ENCODE measurements at regions not wholly inside any gene's neighbourhood (a gene's known extent, or its start where the extent isn't known, plus 50 kb on each side); places are given as distances from the start of the nearest gene placed in this dataset.

DNA sequence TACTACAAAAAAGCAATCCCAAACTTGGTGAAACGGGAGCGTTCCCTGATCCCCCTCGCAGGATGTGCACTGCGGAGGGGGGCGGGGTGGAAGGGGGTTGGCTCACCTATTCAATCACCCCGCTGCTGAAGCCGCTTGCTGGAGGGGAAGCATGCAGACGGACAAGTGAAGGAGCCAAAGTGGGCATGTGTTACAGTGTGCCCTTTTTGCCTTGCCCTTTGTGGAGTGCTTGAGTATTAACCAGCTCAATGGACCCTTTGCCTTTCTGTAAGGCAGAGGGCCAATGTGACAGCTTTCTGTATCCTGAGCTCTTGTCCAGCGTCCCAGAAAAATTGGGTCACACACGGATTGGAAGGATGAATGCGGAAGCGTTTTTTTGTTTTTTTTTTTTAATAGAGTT, 348.9 kb upstream of the NPSR1 start (continued):
- TF ChIP-seq, protein P1, sequence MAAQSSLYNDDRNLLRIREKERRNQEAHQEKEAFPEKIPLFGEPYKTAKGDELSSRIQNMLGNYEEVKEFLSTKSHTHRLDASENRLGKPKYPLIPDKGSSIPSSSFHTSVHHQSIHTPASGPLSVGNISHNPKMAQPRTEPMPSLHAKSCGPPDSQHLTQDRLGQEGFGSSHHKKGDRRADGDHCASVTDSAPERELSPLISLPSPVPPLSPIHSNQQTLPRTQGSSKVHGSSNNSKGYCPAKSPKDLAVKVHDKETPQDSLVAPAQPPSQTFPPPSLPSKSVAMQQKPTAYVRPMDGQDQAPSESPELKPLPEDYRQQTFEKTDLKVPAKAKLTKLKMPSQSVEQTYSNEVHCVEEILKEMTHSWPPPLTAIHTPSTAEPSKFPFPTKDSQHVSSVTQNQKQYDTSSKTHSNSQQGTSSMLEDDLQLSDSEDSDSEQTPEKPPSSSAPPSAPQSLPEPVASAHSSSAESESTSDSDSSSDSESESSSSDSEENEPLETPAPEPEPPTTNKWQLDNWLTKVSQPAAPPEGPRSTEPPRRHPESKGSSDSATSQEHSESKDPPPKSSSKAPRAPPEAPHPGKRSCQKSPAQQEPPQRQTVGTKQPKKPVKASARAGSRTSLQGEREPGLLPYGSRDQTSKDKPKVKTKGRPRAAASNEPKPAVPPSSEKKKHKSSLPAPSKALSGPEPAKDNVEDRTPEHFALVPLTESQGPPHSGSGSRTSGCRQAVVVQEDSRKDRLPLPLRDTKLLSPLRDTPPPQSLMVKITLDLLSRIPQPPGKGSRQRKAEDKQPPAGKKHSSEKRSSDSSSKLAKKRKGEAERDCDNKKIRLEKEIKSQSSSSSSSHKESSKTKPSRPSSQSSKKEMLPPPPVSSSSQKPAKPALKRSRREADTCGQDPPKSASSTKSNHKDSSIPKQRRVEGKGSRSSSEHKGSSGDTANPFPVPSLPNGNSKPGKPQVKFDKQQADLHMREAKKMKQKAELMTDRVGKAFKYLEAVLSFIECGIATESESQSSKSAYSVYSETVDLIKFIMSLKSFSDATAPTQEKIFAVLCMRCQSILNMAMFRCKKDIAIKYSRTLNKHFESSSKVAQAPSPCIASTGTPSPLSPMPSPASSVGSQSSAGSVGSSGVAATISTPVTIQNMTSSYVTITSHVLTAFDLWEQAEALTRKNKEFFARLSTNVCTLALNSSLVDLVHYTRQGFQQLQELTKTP (IDR thresholded peaks at IDR 0.05; ENCODE audit: low read depth in 1 of 2, partially characterized antibody in 2 of 2) = no peak
- TF ChIP-seq PHF21A (IDR thresholded peaks at IDR 0.05; ENCODE audit: borderline replicate concordance, low read depth) = no peak
- TF ChIP-seq MCM3 (IDR thresholded peaks at IDR 0.05) = no peak
- no peak for TF ChIP-seq JUNB (CRISPR knock-in tag; conservative IDR thresholded peaks at IDR 0.05)

DNA sequence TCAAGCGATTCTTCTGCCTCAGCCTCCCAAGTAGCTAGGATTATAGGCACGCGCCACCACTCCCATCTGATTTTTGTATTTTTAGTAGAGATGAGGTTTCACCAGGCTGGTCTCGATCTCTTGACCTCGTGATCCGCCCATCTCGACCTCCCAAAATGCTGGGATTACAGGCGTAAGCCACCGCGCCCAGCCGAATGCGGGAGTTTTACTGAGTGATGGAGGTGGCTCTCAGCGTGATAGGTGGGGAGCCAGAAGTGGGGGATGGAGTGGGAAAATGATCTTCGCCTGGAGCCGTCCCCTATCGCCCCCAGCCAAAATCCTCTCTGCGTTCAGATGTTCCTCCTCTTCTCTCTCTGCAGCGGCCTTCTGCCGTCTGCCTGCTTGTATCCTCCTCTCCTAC, 348.4 kb upstream of the NPSR1 start:
- POLR2A ChIA-PET = no interaction called here
- CTCF ChIA-PET (ENCODE audit: low intra/inter-chr PET ratio) = no interaction called here
- Histone ChIP-seq H3K4me1 (replicated peaks in 1 of 2; ENCODE audit: control insufficient read depth in 2 of 2, insufficient read depth in 2 of 2, low read length in 2 of 2) (no peaks in the 10 kb centered on the region), H4K20me1 (replicated peaks; ENCODE audit: control insufficient read depth, insufficient read depth, low read length) (no peaks in the 10 kb centered on the region), H3K27me3 (ENCODE audit: control insufficient read depth in 2 of 2, insufficient read depth in 2 of 2, low read length in 2 of 2) (no peaks in the 10 kb centered on the region), H3K9me1 (ENCODE audit: control insufficient read depth, insufficient read depth, low read length) (no peaks in the 10 kb centered on the region), H3K36me3 (ENCODE audit: control insufficient read depth, insufficient read depth, low read length) (no peaks in the 10 kb centered on the region), H3K4me3 (no peak overlapping the region), H3K9me3 (replicated peaks; ENCODE audit: control insufficient read depth, insufficient read depth, low read depth, low read length) (0 out of 2 replicates have a peak, but pooled peaks cover 1% of the 10 kb centered on the region), H3K27ac (ENCODE audit: extremely low read depth, low read depth, low read length) (no peak overlapping the region), H3K9ac (ENCODE audit: insufficient read depth in 1 of 2, low read depth in 2 of 2, low read length in 2 of 2) (no peak overlapping the region), H3K79me2 (ENCODE audit: control insufficient read depth, insufficient read depth, low read length) (no peaks in the 10 kb centered on the region), H3K4me2 (ENCODE audit: insufficient read depth, low read length) (no peak overlapping the region), H2AFZ (ENCODE audit: low read depth, low read length) (no peak overlapping the region)
- BruUV-seq (replicated peaks) = no TSS peak
- WGBS (ENCODE audit: insufficient coverage, low coverage, missing lambda C conversion rate) = under 1% methylated on average over 17 of the region's 19 CpGs
- intact Hi-C loops (cut with micrococcal nuclease) (no loop called here), in situ Hi-C loops (cut with MboI) (no loop called here)
- FAIRE-seq (no peak), DNase-seq (ENCODE audit: extremely low read depth in 1 of 4, low spot score in 3 of 4) (no peak), ATAC-seq (no peak)
- no peak for TF ChIP-seq U2AF1 (optimal IDR thresholded peaks at IDR 0.05; ENCODE audit: low read depth, low read length)
- no peak for TF ChIP-seq NCOA2 (IDR thresholded peaks at IDR 0.05; ENCODE audit: partially characterized antibody in 2 of 2)
- TF ChIP-seq ZNF134 (CRISPR knock-in tag; conservative IDR thresholded peaks at IDR 0.05) = no peak
- no peak for TF ChIP-seq JUND (IDR thresholded peaks at IDR 0.05; ENCODE audit: borderline replicate concordance, low read depth, low read length)
- no peak for TF ChIP-seq JUND (tag; IDR thresholded peaks at IDR 0.05; ENCODE audit: borderline replicate concordance, low read depth, low read length)
- TF ChIP-seq PHTF2 (CRISPR knock-in tag; IDR thresholded peaks at IDR 0.05) = no peak
- no peak for TF ChIP-seq MAFF (IDR thresholded peaks at IDR 0.05; ENCODE audit: low read length)
- TF ChIP-seq NFE2L1 (tag; IDR thresholded peaks at IDR 0.05; ENCODE audit: borderline replicate concordance, low read depth) = no peak
- TF ChIP-seq TCFL5 (CRISPR knock-in tag; conservative IDR thresholded peaks at IDR 0.05) = no peak
- no peak for TF ChIP-seq FOXM1 (IDR thresholded peaks at IDR 0.05; ENCODE audit: low read depth)
- no peak for TF ChIP-seq FOXM1 (CRISPR knock-in tag; IDR thresholded peaks at IDR 0.05; ENCODE audit: low read depth)
- TF ChIP-seq ATF1 (CRISPR knock-in tag; IDR thresholded peaks at IDR 0.05) = no peak
- TF ChIP-seq ATF1 (tag; IDR thresholded peaks at IDR 0.05) = no peak
- TF ChIP-seq, protein P2, sequence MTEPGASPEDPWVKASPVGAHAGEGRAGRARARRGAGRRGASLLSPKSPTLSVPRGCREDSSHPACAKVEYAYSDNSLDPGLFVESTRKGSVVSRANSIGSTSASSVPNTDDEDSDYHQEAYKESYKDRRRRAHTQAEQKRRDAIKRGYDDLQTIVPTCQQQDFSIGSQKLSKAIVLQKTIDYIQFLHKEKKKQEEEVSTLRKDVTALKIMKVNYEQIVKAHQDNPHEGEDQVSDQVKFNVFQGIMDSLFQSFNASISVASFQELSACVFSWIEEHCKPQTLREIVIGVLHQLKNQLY (CRISPR knock-in tag; conservative IDR thresholded peaks at IDR 0.05) = no peak
- TF ChIP-seq ZNF778 (CRISPR knock-in tag; IDR thresholded peaks at IDR 0.05) = no peak
